ENCODE measurements at regions not wholly inside any gene's neighbourhood (a gene's known extent, or its start where the extent isn't known, plus 50 kb on each side); places are given as distances from the start of the nearest gene placed in this dataset.

DNA sequence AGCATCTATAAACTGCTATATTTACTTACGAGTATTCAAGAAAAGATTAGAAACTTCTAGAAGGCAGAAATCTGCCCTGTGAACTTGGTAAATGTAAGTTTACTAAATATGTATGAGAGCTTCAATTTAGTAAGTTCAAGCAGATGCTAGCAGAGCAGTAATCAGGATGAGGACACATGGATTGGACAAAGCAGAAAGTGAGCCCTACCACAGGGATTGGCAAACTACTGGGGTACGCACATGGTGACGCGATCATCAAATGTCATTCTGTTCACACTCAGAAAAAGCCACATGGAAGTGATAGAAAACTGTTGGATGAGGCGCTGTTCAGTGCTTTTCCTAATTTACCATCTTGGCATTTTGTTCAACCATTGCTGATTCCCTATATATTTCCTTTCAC lies 360.2 kb upstream of the ZNF385D start:
- no peak for TF ChIP-seq CTCF (IDR thresholded peaks at IDR 0.05; ENCODE audit: control insufficient read depth, extremely low read depth, insufficient read depth)
- DNase-seq (ENCODE audit: low read depth): no peak

GRCh38 chr3:22113453-22113852 lies 362.4 kb upstream of the ZNF385D start:
- no peak for DNase-seq (ENCODE audit: low read depth)
- H3K4me3 ChIP-seq (ENCODE audit: low read depth, low read length): no peak overlapping the region
- TF ChIP-seq CTCF (IDR thresholded peaks at IDR 0.05; ENCODE audit: control insufficient read depth, extremely low read depth, insufficient read depth): no peak

More for the DNA sequence above, 360.2 kb upstream of the ZNF385D start:
- no peak overlapping the region for H3K4me3 ChIP-seq (ENCODE audit: low read depth, low read length)

DNA sequence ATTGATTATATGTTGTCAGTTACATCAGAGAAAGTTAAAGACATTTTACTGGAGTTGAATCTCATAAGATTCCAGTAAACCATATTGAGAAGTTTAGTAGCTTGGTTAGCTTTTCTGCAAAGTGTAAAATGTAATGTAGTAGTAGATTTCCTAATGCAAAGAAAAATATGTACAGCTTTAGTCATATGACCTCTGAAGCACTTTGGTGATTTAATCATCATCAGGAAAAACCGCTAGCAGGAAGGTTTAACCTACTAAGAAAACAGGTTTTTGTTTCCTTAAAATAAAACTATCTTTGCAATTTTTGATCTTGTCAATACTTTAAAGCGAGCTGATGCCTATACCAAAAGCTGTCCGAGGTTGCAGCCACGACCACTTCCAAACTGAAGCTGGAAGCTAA lies 364.6 kb upstream of the ZNF385D start:
- DNase-seq (ENCODE audit: low read depth): no peak
- H3K4me3 ChIP-seq (ENCODE audit: low read depth, low read length): no peak overlapping the region
- TF ChIP-seq CTCF (IDR thresholded peaks at IDR 0.05; ENCODE audit: control insufficient read depth, extremely low read depth, insufficient read depth): no peak

- no peak for TF ChIP-seq CTCF (IDR thresholded peaks at IDR 0.05; ENCODE audit: control insufficient read depth, extremely low read depth, insufficient read depth)
- H3K4me3 ChIP-seq (ENCODE audit: low read depth, low read length): no peak overlapping the region
- DNase-seq (ENCODE audit: low read depth): no peak
Observed at GRCh38 chr3:22117091-22117490, 366.1 kb upstream of the ZNF385D start.

DNA sequence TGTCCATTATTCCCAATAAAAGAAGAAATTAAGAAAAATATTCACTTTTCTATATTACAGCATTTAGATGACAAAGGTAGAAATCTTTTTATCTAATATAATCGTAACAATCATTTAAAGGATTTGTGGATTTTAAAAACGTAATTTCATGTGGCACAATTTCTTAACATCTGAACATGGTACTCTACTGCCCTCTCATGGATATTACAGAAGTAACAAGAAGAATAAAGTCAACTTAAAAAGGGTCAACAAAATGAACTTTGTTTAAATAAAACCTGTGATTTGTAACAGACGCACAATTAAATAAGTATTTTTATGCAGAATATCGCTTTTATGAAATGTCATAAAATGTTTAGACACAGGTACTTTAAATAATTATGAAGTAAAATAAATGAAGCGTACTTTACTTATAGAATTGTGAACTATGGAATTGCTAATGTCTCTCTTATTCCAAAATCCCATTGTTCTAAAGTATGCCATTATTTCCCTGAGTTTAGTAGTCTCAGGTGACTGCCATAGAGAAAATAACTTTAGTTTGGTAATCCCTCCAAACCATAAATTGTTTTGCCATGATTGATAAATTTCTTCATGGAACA lies 366.8 kb upstream of the ZNF385D start:
- TF ChIP-seq CTCF (IDR thresholded peaks at IDR 0.05; ENCODE audit: control insufficient read depth, extremely low read depth, insufficient read depth): peak; percentile 62
- H3K4me3 ChIP-seq (ENCODE audit: low read depth, low read length): no peak overlapping the region
- DNase-seq (ENCODE audit: low read depth): peak; percentile 33

DNA sequence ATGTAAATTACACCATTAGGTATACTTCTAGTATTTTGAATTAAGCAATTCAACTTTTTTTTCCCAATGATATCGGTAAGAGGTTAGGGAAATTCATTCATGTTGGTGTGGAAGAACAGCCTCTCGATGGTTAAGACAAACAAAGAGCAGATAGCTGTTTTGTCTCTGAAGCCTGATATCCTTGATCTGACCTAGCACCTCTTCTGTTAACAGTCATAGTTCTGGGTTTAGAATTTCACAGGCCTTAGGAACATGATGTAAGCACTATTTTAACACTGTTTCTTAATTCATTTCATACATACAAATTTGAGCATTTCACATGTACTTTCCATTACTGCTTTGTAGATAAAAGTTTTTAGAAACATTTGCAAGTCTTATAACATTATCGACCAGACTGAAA lies 367.5 kb upstream of the ZNF385D start:
- no peak overlapping the region for H3K4me3 ChIP-seq (ENCODE audit: low read depth, low read length)
- no peak for DNase-seq (ENCODE audit: low read depth)
- no peak for TF ChIP-seq CTCF (IDR thresholded peaks at IDR 0.05; ENCODE audit: control insufficient read depth, extremely low read depth, insufficient read depth)

DNA sequence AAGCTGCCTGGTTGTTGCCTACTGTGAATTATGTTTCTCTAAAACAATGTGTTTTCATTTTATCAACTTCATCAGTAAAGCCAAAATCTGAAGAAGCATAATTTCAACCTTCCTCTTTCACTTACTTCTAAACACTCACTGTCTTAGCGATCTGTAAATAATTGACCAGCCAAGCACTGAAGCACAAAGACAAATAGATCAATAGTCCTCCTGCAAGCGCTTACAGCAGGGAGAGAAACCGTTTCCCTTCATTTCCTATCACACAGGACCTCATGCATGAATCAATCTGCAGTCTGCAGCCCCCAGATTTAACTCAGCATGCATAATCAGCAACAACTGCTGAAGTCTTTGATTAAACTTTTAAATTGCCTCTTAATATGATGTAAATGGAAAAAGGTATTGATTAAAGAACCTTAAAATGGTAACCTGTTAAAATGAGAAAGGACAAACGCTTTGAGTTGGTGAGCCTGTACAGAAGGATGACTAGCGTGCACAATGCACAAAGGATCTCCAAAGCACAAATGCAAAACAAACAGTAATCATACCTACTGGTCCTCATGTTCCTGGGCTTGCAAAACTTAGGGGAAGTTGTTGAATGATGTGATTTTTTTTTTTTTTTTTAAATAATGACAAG lies 370.2 kb upstream of the ZNF385D start:
- DNase-seq (ENCODE audit: low read depth): no peak
- H3K4me3 ChIP-seq (ENCODE audit: low read depth, low read length): no peak overlapping the region
- TF ChIP-seq CTCF (IDR thresholded peaks at IDR 0.05; ENCODE audit: control insufficient read depth, extremely low read depth, insufficient read depth): no peak

Measured in LNCaP clone FGC (cell line).